PC-9 (cell line): ENCODE measurements at regions not wholly inside any gene's neighbourhood (a gene's known extent, or its start where the extent isn't known, plus 50 kb on each side); places are given as distances from the start of the nearest gene placed in this dataset.

Experiments
- BruUV-seq: library from RNA; stranded (reverse); fragments of 400-500 nt; replicated peaks from 2 replicates; lab custom pipeline; 2021; lab: Mats Ljungman, UMichigan
- CTCF ChIA-PET: fragments of 300-600 bp; sonication (Branson Sonifier 250); formaldehyde crosslinking; loops from one replicate; lab custom pipeline; 2022; ENCODE audit warnings: antibody characterized with exemption; lab: Charles Lee
- POLR2A ChIA-PET: fragments of 300-600 bp; sonication (Branson Sonifier 250); formaldehyde crosslinking; loops from one replicate; lab custom pipeline; 2022; ENCODE audit warnings: antibody characterized with exemption; ENCODE audit not compliant: unreplicated experiment; lab: Charles Lee
- DNase-seq, 2 experiments: peaks; one replicate each; pipeline versions ENCODE4 v3.0.0 to v3.0.0-alpha.2; 2015 to 2022; ENCODE audit warnings: mixed read lengths in 1 of 2
- H2AFZ ChIP-seq: fragments of 200-600 bp; sonication (generic); 2 replicates; pipeline ENCODE4 v1.8.1; 2017; ENCODE audit warnings: antibody characterized with exemption
- H3F3A ChIP-seq: fragments of 200-600 bp; sonication (generic); 2 replicates; pipeline ENCODE4 v1.8.1; 2017; ENCODE audit warnings: antibody characterized with exemption, mild to moderate bottlenecking, low read depth; ENCODE audit not compliant: insufficient read depth
- H3K27ac ChIP-seq: fragments of 200-600 bp; sonication (generic); 2 replicates; pipeline ENCODE4 v1.6.1; 2016; ENCODE audit warnings: mixed run types
- H3K27me3 ChIP-seq: fragments of 200-600 bp; sonication (generic); 2 replicates; pipeline ENCODE4 v1.6.1; 2016; ENCODE audit warnings: low read depth, mixed run types; ENCODE audit not compliant: insufficient read depth
- H3K36me3 ChIP-seq: fragments of 200-600 bp; sonication (generic); 2 replicates; pipeline ENCODE4 v1.6.1; 2016; ENCODE audit warnings: low read depth, mixed run types
- H3K4me1 ChIP-seq: fragments of 200-600 bp; sonication (generic); replicated peaks from 2 replicates; pipeline ENCODE4 v1.6.1; 2016; ENCODE audit warnings: mixed run types; ENCODE audit not compliant: insufficient read depth
- H3K4me2 ChIP-seq: fragments of 200-600 bp; sonication (generic); 2 replicates; pipeline ENCODE4 v1.6.1; 2017; ENCODE audit warnings: mixed run types
- H3K4me3 ChIP-seq: fragments of 200-600 bp; sonication (generic); 2 replicates; pipeline ENCODE4 v1.6.1; 2016; ENCODE audit warnings: mixed run types
- H3K79me2 ChIP-seq: fragments of 200-600 bp; sonication (generic); 2 replicates; pipeline ENCODE4 v1.6.1; 2017; ENCODE audit warnings: low read depth, mixed run types
- H3K9me2 ChIP-seq: fragments of 200-600 bp; sonication (generic); 2 replicates; pipeline ENCODE4 v1.8.1; 2017; ENCODE audit warnings: mild to moderate bottlenecking; ENCODE audit not compliant: insufficient read depth
- H3K9me3 ChIP-seq: fragments of 200-600 bp; sonication (generic); 2 replicates; pipeline ENCODE4 v1.8.1; 2016; ENCODE audit warnings: low read depth; ENCODE audit not compliant: insufficient read depth
- H4K20me1 ChIP-seq: fragments of 200-600 bp; sonication (generic); 2 replicates; pipeline ENCODE4 v1.8.1; 2017; ENCODE audit not compliant: insufficient read depth
- EZH2 ChIP-seq: fragments of 200-600 bp; sonication (generic); IDR thresholded peaks from 2 replicates; pipeline ENCODE4 v1.8.0; 2017; ENCODE audit warnings: antibody characterized with exemption, low read depth
- intact Hi-C: fragments of 100-400 bp; cut with micrococcal nuclease; formaldehyde crosslinking; loops from one replicate; pipeline ENCODE4 v1.10.0; 2022; ENCODE audit not compliant: unreplicated experiment
- TF ChIP-seq, protein P1 (sequence below): fragments of 200-600 bp; sonication (generic); conservative IDR thresholded peaks from 2 replicates; pipeline ENCODE4 v1.6.1; 2017; ENCODE audit warnings: mixed run types, antibody characterized with exemption, mild to moderate bottlenecking, moderate library complexity

DNA sequence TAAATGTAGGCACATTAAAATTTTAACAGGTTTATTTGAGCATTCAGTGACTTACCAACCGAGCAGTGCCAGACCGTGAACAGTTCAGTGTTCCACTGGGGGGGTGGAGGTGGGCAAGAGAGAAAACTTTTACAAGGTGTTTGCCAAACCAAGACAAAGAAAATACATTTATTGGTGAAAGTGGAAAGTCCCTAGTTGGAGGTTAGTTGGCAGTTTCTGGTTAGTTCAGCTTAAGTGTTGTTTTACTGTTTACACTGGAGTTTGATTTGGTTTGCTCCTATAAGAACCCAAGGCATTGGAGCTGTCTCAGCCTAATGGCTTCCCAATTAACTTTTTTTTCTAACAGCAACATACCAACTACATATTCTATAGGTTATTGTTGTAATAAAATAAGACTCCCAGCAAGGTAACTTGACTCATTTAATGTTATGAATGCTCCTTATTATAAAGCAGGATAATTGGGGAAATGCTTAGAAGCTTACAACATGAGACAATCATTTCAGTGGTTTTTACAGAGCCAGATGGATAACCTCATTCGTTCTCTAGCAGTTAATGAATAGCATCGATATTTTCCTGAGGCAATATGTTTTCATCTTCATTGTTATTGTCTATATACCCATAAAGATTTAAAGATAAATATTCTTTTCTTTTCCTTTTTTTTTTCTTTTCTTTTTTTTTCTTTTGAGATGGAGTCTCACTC, 115.8 kb downstream of the ETNK1 start:
- intact Hi-C loops: no loop called here
- CTCF ChIA-PET: interaction anchor here (0.6 kb wide), 1 partner anchor 1043 kb away, joined by 4 read pairs; no protein-coding TSS in a partner anchor

GRCh38 chr12:22743700-22744099, 118.7 kb downstream of the ETNK1 start:
- intact Hi-C loops: no loop called here
- H3K9me2 ChIP-seq: no peaks in the 10 kb centered on the region

More for the DNA sequence above, 115.8 kb downstream of the ETNK1 start:
- no peak overlapping the region for H3K4me3 ChIP-seq
- no peaks in the 10 kb centered on the region for H3K4me1 ChIP-seq
- H3K9me2 ChIP-seq: no peaks in the 10 kb centered on the region
- H3K27me3 ChIP-seq: peaks cover 29% of the 10 kb centered on the region
- H3K9me3 ChIP-seq: 0 out of 2 replicates have a peak, but pooled peaks cover 5% of the 10 kb centered on the region
- no peaks in the 10 kb centered on the region for H3F3A ChIP-seq
- H3K27ac ChIP-seq: no peak overlapping the region
- no peak for TF ChIP-seq EZH2
- TF ChIP-seq, protein P1, sequence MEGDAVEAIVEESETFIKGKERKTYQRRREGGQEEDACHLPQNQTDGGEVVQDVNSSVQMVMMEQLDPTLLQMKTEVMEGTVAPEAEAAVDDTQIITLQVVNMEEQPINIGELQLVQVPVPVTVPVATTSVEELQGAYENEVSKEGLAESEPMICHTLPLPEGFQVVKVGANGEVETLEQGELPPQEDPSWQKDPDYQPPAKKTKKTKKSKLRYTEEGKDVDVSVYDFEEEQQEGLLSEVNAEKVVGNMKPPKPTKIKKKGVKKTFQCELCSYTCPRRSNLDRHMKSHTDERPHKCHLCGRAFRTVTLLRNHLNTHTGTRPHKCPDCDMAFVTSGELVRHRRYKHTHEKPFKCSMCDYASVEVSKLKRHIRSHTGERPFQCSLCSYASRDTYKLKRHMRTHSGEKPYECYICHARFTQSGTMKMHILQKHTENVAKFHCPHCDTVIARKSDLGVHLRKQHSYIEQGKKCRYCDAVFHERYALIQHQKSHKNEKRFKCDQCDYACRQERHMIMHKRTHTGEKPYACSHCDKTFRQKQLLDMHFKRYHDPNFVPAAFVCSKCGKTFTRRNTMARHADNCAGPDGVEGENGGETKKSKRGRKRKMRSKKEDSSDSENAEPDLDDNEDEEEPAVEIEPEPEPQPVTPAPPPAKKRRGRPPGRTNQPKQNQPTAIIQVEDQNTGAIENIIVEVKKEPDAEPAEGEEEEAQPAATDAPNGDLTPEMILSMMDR: no peak
- no peak for DNase-seq
- H4K20me1 ChIP-seq: no peaks in the 10 kb centered on the region
- POLR2A ChIA-PET: no interaction called here
- no peak overlapping the region for H2AFZ ChIP-seq
- H3K4me2 ChIP-seq: no peak overlapping the region
- H3K79me2 ChIP-seq: no peaks in the 10 kb centered on the region
- no peaks in the 10 kb centered on the region for H3K36me3 ChIP-seq
- BruUV-seq: no TSS peak

GRCh38 chr12:22744197-22744596, 119.2 kb downstream of the ETNK1 start:
- no peaks in the 10 kb centered on the region for H4K20me1 ChIP-seq
- H3K27me3 ChIP-seq: peaks cover 21% of the 10 kb centered on the region
- no peaks in the 10 kb centered on the region for H3K9me2 ChIP-seq
- no peak for DNase-seq
- no peaks in the 10 kb centered on the region for H3K36me3 ChIP-seq
- no peak overlapping the region for H3K4me2 ChIP-seq
- TF ChIP-seq, protein P1: no peak
- no peak for TF ChIP-seq EZH2
- no peak overlapping the region for H3K27ac ChIP-seq
- H2AFZ ChIP-seq: no peak overlapping the region
- no peaks in the 10 kb centered on the region for H3K79me2 ChIP-seq
- ChIA-PET CTCF (no interaction called here), POLR2A (no interaction called here)
- H3K9me3 ChIP-seq: no peaks in the 10 kb centered on the region
- H3K4me1 ChIP-seq: no peaks in the 10 kb centered on the region
- intact Hi-C loops: no loop called here
- no peak overlapping the region for H3K4me3 ChIP-seq
- BruUV-seq: no TSS peak
- no peaks in the 10 kb centered on the region for H3F3A ChIP-seq

More at GRCh38 chr12:22743700-22744099, 118.7 kb downstream of the ETNK1 start:
- no TSS peak for BruUV-seq
- Histone ChIP-seq H3F3A (no peaks in the 10 kb centered on the region), H3K9me3 (0 out of 2 replicates have a peak, but pooled peaks cover under 1% of the 10 kb centered on the region), H4K20me1 (no peaks in the 10 kb centered on the region), H3K79me2 (no peaks in the 10 kb centered on the region), H3K4me2 (no peak overlapping the region), H3K4me3 (no peak overlapping the region), H2AFZ (no peak overlapping the region), H3K27me3 (peaks cover 21% of the 10 kb centered on the region), H3K36me3 (no peaks in the 10 kb centered on the region), H3K4me1 (no peaks in the 10 kb centered on the region), H3K27ac (no peak overlapping the region)
- DNase-seq: no peak
- no peak for TF ChIP-seq EZH2
- TF ChIP-seq, protein P1: no peak
- POLR2A ChIA-PET: no interaction called here
- CTCF ChIA-PET: no interaction called here
